Glutamatergic neuron (in vitro differentiated cells): ENCODE measurements at regions not wholly inside any gene's neighbourhood (a gene's known extent, or its start where the extent isn't known, plus 50 kb on each side); places are given as distances from the start of the nearest gene placed in this dataset.

Experiments
- DNase-seq: peaks from one replicate; pipeline ENCODE4 v3.0.0; 2022
- H3K27ac Mint-ChIP-seq: one replicate; pipeline ENCODE4 v1.8.0; 2020; ENCODE audit warnings: mild to moderate bottlenecking, mixed read lengths, inconsistent platforms; ENCODE audit not compliant: unreplicated experiment
- H3K27me3 Mint-ChIP-seq: one replicate; pipeline ENCODE4 v1.8.0; 2020; ENCODE audit warnings: mild to moderate bottlenecking, moderate library complexity, mixed read lengths, inconsistent platforms; ENCODE audit not compliant: unreplicated experiment
- H3K36me3 Mint-ChIP-seq: one replicate; pipeline ENCODE4 v1.8.0; 2020; ENCODE audit warnings: mild to moderate bottlenecking, mixed read lengths, inconsistent platforms; ENCODE audit not compliant: unreplicated experiment
- H3K4me1 Mint-ChIP-seq: one replicate; pipeline ENCODE4 v1.8.0; 2020; ENCODE audit warnings: mild to moderate bottlenecking, low read depth, mixed read lengths, inconsistent platforms; ENCODE audit not compliant: unreplicated experiment
- H3K4me3 Mint-ChIP-seq: one replicate; pipeline ENCODE4 v1.8.0; 2020; ENCODE audit warnings: mild to moderate bottlenecking, mixed read lengths, inconsistent platforms; ENCODE audit not compliant: unreplicated experiment
- H3K9me3 Mint-ChIP-seq: one replicate; pipeline ENCODE4 v1.8.0; 2020; ENCODE audit warnings: mild to moderate bottlenecking, moderate library complexity, mixed read lengths, inconsistent platforms; ENCODE audit not compliant: unreplicated experiment
- TF ChIP-seq, protein P1 (sequence below): fragments of 200-600 bp; sonication (generic); IDR thresholded peaks from one replicate; pipeline ENCODE4 v1.5.0; 2021; ENCODE audit not compliant: partially characterized antibody, unreplicated experiment

DNA sequence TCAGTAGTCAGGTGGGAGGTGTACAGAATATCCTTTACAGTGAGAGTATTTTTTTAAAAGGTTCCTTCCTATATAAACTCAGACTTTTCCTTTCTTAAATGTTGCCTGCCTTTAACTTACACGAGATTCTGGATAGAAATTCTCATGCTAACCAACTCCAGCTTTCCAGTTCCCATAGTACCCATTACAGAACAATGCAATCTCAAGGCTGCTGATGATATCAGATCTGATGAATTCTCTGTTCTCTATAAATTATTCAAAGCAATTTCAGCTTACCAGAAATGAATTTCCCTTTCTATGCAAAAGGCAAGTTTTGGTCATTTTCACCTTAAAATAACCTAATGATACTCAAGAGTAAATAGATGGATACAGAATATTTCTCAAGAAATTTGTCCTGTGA lies 90.3 kb downstream of the NUDT12 start:
- Mint-ChIP-seq H3K27ac (no peak overlapping the region), H3K27me3 (peaks cover 1% of the 10 kb centered on the region), H3K4me3 (no peak overlapping the region), H3K36me3 (no peaks in the 10 kb centered on the region), H3K9me3 (no peaks in the 10 kb centered on the region), H3K4me1 (peaks cover 2% of the 10 kb centered on the region)
- TF ChIP-seq, protein P1, sequence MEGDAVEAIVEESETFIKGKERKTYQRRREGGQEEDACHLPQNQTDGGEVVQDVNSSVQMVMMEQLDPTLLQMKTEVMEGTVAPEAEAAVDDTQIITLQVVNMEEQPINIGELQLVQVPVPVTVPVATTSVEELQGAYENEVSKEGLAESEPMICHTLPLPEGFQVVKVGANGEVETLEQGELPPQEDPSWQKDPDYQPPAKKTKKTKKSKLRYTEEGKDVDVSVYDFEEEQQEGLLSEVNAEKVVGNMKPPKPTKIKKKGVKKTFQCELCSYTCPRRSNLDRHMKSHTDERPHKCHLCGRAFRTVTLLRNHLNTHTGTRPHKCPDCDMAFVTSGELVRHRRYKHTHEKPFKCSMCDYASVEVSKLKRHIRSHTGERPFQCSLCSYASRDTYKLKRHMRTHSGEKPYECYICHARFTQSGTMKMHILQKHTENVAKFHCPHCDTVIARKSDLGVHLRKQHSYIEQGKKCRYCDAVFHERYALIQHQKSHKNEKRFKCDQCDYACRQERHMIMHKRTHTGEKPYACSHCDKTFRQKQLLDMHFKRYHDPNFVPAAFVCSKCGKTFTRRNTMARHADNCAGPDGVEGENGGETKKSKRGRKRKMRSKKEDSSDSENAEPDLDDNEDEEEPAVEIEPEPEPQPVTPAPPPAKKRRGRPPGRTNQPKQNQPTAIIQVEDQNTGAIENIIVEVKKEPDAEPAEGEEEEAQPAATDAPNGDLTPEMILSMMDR = no peak
- no peak for DNase-seq

DNA sequence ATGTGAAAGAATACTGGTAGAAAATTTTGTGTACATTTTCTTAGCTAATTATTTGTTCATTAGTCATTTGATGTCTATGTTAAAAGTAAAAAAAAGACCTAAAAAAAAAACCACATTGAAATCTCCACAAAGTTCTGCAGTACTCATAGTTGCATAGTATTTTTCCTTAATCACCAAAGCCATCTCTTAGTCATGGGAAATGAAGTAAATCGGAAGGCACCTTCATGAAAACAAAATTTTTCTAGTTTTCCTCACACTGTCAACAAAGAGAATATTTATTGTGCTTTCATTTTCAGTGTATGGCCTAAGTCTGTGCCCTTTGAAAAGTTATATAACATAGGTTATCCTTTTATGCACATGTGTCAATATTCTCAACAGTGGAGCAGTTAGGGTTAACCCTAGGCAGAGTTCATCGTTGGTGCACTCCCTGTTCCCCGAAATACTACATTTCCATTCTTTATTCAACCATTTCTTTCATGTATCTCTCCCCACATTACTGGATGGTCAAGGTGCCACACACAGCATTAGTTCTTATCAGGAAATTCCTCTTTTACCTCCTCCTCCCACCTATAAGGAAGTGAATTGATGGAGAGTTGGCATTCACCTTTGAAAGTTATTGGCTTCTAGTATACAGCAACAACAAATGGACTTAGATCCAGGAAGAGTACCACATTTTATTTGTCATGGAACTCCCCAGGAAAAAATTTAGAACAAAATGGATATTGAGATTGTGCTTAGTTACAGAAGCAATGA lies 93.1 kb downstream of the NUDT12 start:
- TF ChIP-seq, protein P1 = no peak
- H3K9me3 Mint-ChIP-seq = no peaks in the 10 kb centered on the region
- peaks cover 2% of the 10 kb centered on the region for H3K4me1 Mint-ChIP-seq
- peaks cover 1% of the 10 kb centered on the region for H3K27me3 Mint-ChIP-seq
- no peak for DNase-seq
- H3K27ac Mint-ChIP-seq = no peak overlapping the region
- no peak overlapping the region for H3K4me3 Mint-ChIP-seq
- H3K36me3 Mint-ChIP-seq = no peaks in the 10 kb centered on the region

DNA sequence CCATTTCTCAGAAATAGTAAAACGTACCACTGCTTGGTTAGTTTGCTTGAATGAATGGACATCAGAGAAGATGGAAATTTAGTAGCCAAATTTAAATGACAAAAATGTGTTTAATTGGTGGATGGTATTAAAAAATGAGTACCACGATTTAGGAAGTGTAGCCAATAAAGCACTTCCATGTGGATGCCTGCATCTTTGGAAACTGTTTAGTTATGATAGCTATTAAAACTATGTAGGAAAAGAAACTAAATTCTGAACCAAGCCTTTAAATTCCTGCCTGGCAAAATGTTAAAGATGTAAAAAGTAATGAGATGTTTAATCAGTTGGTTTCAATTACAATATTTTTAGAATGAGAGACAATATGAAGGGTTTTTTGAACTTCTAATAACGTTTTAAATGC lies 94.8 kb downstream of the NUDT12 start:
- peaks cover 6% of the 10 kb centered on the region for H3K27me3 Mint-ChIP-seq
- no peak for DNase-seq
- H3K4me1 Mint-ChIP-seq = peaks cover 3% of the 10 kb centered on the region
- TF ChIP-seq, protein P1 = no peak
- H3K9me3 Mint-ChIP-seq = no peaks in the 10 kb centered on the region
- H3K36me3 Mint-ChIP-seq = no peaks in the 10 kb centered on the region
- no peak overlapping the region for H3K27ac Mint-ChIP-seq
- H3K4me3 Mint-ChIP-seq = no peak overlapping the region

DNA sequence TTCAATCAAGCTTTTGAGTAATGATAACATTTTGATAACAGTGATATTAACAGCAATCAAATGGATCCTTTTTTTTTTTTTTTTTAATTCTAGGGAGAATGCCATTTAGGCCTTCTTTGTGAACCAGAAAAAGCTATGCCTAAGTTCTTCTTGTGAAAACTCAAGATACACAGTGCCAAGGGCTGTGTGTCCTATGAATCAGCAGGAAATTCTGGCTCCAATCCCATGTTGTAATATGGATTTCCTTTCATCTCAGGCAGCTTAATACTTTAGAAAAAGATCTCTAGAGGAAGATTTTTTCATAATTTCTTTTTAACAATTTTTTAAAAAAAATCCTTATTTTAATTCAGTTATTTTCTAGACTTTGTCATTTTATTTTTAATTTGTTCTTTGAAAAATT lies 96.1 kb downstream of the NUDT12 start:
- no peaks in the 10 kb centered on the region for H3K36me3 Mint-ChIP-seq
- H3K4me3 Mint-ChIP-seq = no peak overlapping the region
- TF ChIP-seq, protein P1 = no peak
- no peaks in the 10 kb centered on the region for H3K9me3 Mint-ChIP-seq
- no peak overlapping the region for H3K27ac Mint-ChIP-seq
- no peak for DNase-seq
- H3K4me1 Mint-ChIP-seq = peaks cover 1% of the 10 kb centered on the region
- H3K27me3 Mint-ChIP-seq = peaks cover 4% of the 10 kb centered on the region

DNA sequence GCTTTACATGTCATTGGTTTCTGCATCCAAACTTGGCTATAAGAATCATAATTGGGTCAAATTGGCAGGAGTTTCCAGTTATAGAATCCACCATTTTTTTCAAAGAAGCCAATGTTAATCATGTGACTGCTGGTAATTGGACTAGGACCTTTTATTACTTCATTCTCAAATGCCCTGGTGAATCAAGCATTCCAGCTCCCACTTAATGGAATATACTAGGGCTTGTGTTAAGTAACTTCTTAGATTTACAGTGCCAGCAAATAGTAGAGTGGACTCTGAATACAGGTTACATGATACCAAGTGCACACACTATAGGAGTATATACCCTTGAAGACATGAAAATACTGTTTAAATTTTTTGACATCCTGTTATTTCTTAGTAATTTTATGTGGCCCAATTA lies 96.7 kb downstream of the NUDT12 start:
- H3K4me1 Mint-ChIP-seq = peaks cover 1% of the 10 kb centered on the region
- H3K36me3 Mint-ChIP-seq = no peaks in the 10 kb centered on the region
- TF ChIP-seq, protein P1 = no peak
- peaks cover 4% of the 10 kb centered on the region for H3K27me3 Mint-ChIP-seq
- H3K4me3 Mint-ChIP-seq = no peak overlapping the region
- no peak overlapping the region for H3K27ac Mint-ChIP-seq
- no peak for DNase-seq
- no peaks in the 10 kb centered on the region for H3K9me3 Mint-ChIP-seq
